GM19351 (cell line): ENCODE measurements at regions not wholly inside any gene's neighbourhood (a gene's known extent, or its start where the extent isn't known, plus 50 kb on each side); places are given as distances from the start of the nearest gene placed in this dataset.

Experiments used
- ATAC-seq: cut with Tn5 transposase; IDR thresholded peaks from one replicate; pipeline ENCODE4 v1.9.1; 2021; ENCODE audit warnings: mild to moderate bottlenecking, moderate library complexity; ENCODE audit not compliant: unreplicated experiment

DNA sequence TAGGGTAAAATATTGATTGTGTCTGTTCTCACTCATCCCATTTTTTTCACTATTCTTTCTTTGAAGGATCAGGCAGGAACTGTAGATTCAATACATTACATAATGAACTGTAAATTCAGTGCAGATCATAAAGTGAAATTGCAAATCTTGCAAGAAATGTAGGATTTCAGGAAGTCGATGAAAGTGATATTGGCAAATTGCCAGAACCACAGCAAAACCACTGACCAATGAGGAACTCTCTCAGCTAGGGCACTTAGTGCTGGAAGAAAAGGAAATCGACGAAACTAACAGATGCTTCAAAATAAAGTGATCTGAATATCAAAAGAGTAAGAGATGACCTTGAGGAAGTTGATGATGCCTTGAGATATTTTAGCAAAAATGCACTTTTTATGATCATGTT lies 157.6 kb downstream of the AACS start:
- no peak for ATAC-seq

- no peak for ATAC-seq
Measured at GRCh38 chr12:125225641-125226040, 160.4 kb downstream of the AACS start.

DNA sequence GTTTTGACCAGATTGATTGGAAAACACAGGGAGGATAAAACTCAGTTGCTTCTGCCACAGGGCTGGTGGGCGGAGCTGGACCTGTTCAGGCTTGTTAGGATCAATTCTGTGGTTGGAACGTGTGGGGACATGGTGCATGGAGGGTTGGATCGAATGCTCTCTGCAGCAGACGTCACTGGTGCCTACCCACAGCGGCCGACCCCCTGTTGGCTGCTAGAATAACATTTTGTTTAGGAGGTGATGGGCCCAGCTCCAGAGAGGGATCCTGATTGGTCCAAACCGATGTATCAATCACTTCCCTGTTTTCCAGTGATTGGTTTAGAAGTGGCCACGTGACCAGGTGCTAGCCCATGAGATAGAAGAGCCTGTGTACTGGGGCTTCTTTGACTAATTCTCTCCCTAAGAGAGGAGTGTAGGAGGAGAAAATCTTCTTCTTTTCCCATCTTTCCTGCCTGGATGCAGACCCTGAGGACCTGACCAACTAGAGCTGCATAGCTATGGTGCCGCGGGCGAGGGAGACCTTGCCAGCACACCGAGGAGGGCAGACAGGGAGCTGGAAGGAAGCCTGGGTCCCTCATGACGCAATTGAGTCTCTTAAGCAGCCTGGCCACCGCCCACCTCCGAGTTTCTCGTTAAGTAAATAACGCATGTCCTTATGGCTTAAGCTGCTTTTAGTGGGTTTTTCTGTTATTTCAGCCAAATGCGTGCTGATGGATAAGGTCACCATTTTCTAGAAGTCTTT lies 163.5 kb downstream of the AACS start:
- no peak for ATAC-seq

GRCh38 chr12:125229878-125230530 lies 164.8 kb downstream of the AACS start:
- no peak for ATAC-seq

DNA sequence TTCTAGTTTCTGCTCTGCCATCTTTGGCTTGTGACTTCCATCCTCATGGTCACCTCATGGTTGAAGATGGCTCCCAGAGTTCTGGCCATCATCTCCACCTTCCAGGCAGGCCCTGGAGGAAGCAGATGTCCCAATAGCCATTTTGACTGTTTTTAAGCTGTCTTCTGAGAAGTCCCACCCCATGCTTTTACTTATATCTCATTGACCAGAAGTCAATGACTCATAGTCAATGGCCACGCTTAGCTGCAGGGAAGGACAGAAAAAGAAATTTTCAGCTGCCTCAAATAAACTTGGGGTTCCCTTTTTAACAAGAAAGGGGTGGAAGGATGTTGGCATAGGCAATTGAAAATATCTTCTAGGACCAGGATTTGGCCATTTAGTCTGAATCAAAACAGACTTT lies 168.1 kb downstream of the AACS start:
- no peak for ATAC-seq

DNA sequence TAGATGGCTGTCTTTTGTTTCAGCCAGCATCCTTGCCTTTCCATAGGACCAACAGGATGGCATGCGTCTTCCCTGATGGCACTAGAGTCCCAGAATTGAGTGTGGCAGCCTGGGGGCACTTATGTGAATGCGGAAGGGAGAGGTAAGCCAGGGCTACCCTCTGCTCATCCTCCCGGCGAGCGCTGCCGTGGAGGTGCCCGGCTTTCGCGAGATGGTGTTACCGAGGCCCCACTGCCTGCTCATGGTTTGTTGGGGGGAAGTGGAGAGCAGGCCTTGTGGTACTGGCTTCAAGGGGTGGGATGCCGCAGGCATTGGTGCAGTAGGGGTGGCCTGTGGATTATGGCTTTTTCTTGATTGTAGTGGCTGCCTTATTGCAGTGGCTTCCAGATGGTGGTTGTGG lies 174.3 kb downstream of the AACS start:
- no peak for ATAC-seq

DNA sequence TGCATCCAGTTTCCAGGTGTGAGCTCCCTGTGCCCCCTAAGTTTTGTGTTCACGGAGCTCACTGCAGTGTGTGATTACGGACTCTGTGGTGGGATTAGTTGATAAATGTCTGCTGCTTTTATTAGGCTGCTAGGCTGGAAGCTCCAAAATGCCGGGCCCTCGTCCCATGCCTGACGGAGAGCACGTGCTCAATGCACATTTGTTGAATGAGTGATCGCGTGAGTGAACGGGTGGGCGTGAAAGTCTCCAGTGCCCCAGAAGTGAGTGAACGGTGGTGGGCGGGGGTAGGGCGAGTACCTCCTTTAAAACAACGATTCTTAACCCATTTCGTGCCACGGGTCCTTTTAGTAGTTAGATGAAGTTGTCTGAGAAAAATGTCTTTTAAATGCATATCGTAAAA lies 175.5 kb downstream of the AACS start:
- no peak for ATAC-seq

- no peak for ATAC-seq
Measured at GRCh38 chr12:125243811-125244210, 178.6 kb downstream of the AACS start.

DNA sequence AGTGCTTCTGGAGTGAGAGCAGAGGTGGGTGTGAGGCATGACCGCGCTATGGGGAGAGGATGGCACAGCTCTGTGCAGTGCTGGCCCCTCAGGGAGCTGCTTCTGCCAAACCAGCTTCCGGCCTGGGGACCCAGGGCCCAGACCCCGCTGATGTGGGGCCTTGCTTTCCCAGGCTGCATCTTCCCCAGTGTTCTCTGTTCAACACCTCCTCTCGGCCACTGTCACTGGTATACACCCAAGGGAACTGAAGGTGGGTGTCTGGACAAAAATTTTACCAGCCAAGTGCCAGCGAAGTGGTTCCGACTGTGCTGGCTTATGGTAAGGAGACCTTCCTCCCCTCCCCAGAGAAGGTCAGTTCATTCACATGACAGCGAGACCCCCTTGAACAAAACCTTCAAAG lies 179.1 kb downstream of the AACS start:
- ATAC-seq: no peak

GRCh38 chr12:125245581-125246557 lies 180.6 kb downstream of the AACS start:
- no peak for ATAC-seq

DNA sequence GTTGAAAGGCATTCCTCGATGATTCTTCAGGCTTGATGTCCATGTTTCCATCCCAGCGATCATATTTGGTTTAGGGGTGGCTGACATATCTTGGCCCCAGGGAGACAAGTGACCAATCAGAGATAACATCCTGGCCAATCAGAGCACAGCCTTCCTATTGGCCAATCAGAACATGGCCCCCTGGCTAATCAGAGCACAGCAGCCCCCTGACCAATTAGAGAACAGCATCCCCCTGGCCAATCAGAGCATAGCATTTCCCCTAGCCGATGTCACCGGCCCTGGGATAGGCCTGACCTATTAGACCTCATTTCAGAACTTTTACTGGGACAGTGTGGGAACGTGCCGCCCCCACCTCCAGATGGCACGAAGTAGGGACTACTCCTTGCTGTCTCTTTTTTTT lies 182.2 kb downstream of the AACS start:
- ATAC-seq: no peak

DNA sequence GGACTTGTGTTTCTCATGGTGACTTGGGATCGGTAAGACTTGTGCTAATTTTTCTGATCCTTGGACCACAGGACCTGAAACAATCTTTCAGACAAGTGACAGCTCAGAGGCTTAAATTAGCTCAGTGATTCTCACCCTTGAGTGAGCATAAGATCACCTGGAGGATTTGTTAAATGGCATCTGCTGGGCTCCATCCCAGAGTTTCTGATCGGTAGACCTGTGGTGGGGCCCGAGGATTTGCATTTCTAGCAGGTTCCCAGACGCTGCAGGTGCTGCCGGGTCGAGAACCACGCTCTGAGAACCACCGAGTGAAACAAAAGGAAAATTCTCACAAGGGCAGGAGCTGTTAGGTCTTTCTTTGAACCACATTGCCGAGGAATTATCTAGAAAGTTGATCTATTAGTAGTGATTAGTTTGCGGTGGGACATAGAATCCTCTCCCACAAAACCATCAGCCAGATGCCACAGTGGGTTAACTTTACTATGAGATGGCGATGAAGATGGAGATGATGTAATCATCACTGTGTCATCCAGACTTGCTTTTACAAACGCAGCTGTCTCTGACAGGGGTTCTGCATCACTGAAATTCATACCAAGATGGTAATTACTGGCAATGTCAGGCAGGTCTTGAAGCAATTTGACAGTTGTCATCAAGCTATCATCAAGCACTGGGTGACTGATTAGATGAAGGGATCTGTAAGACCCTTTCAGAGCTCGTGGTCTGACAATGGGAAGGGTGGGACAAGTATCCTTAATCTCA lies 184.0 kb downstream of the AACS start:
- no peak for ATAC-seq

- ATAC-seq: no peak
Measured at GRCh38 chr12:125249932-125250331, 184.7 kb downstream of the AACS start.

DNA sequence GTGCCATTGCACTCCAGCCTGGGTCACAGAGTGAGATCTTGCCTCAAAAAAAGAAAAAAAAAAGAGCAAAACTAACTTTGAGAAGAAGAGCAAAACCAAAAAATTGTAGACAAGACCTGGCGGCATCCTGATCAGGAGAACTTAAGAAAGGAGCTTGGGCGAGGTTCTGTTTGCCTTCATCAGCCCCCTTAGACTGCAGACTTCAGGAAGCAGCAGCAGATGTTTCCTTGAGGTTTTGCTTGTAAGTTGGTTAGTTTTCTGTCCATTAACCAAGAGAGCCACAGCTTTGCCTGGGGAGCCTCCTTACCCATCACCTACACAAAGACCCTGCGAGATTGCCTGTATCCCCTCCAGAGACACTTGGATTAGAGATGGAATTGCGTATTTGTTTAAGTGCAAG lies 189.0 kb downstream of the AACS start:
- ATAC-seq: no peak

- ATAC-seq: no peak
Measured at GRCh38 chr12:125254856-125255255, 189.6 kb downstream of the AACS start.

GRCh38 chr12:125255935-125256633 lies 190.8 kb downstream of the AACS start:
- ATAC-seq: no peak

GRCh38 chr12:125256634-125256936 lies 191.3 kb downstream of the AACS start:
- ATAC-seq: no peak

GRCh38 chr12:125259178-125259867 lies 194.1 kb downstream of the AACS start:
- no peak for ATAC-seq

- no peak for ATAC-seq
Measured at GRCh38 chr12:125262851-125263250, 197.6 kb downstream of the AACS start.

GRCh38 chr12:125263385-125263784 lies 198.2 kb downstream of the AACS start:
- no peak for ATAC-seq
